Chondrocyte (in vitro differentiated cells): ENCODE measurements at regions not wholly inside any gene's neighbourhood (a gene's known extent, or its start where the extent isn't known, plus 50 kb on each side); places are given as distances from the start of the nearest gene placed in this dataset.

Source experiments
- DNase-seq: peaks from one replicate; pipeline ENCODE4 v3.0.0; 2021; ENCODE audit warnings: mixed read lengths, low spot score
- H3K27ac Mint-ChIP-seq: one replicate; pipeline ENCODE4 v1.8.0; 2021; ENCODE audit warnings: mild to moderate bottlenecking, moderate library complexity, mixed read lengths; ENCODE audit not compliant: unreplicated experiment
- H3K27me3 Mint-ChIP-seq: 2 replicates; pipeline ENCODE4 v1.8.0; 2021; ENCODE audit warnings: low read depth, mixed read lengths
- H3K36me3 Mint-ChIP-seq: 2 replicates; pipeline ENCODE4 v1.8.0; 2021; ENCODE audit warnings: low read depth, mixed read lengths
- H3K4me1 Mint-ChIP-seq: 2 replicates; pipeline ENCODE4 v1.8.0; 2021; ENCODE audit warnings: low read depth, mild to moderate bottlenecking, mixed read lengths
- H3K4me3 Mint-ChIP-seq: one replicate; pipeline ENCODE4 v1.8.0; 2021; ENCODE audit warnings: mild to moderate bottlenecking, moderate library complexity, mixed read lengths; ENCODE audit not compliant: unreplicated experiment
- H3K9me3 Mint-ChIP-seq: 2 replicates; pipeline ENCODE4 v1.8.0; 2021; ENCODE audit warnings: low read depth, mixed read lengths
- CTCF ChIP-seq: fragments of 200-600 bp; sonication (generic); IDR thresholded peaks from 2 replicates; pipeline ENCODE4 v1.5.0; 2021; ENCODE audit warnings: antibody characterized with exemption, mild to moderate bottlenecking, moderate library complexity

GRCh38 chr2:217077831-217078407 is 218.1 kb upstream of the TNP1 start:
- Mint-ChIP-seq H3K9me3 (no peaks in the 10 kb centered on the region), H3K4me3 (no peak overlapping the region), H3K27ac (no peak overlapping the region), H3K4me1 (peaks cover 10% of the 10 kb centered on the region), H3K27me3 (no peaks in the 10 kb centered on the region), H3K36me3 (no peaks in the 10 kb centered on the region)
- no peak for DNase-seq
- TF ChIP-seq CTCF: no peak

GRCh38 chr2:217076657-217077232 is 216.9 kb upstream of the TNP1 start:
- Mint-ChIP-seq H3K36me3 (no peaks in the 10 kb centered on the region), H3K27me3 (no peaks in the 10 kb centered on the region), H3K27ac (no peak overlapping the region), H3K4me1 (peaks cover 10% of the 10 kb centered on the region), H3K9me3 (no peaks in the 10 kb centered on the region), H3K4me3 (no peak overlapping the region)
- no peak for TF ChIP-seq CTCF
- no peak for DNase-seq

DNA sequence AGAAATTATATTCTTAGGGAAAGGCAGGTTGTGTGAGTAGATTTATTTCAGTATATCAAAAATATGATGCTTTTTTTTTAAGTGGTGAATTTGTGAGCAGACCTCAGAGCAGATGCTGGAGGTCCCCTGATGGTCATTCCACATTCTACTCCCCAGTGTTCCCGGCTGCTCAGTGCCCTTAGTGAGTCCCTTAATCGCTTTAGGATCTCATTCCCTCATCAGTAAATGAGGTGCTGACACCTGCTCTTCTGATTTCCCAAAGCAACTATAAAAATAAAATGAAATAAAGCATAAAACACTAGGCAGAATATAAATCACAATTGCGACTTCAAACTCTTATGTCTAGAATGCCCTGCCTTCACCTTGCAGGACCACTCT is 216.2 kb upstream of the TNP1 start:
- no peak for DNase-seq
- no peak for TF ChIP-seq CTCF
- Mint-ChIP-seq H3K4me3 (no peak overlapping the region), H3K4me1 (peaks cover 10% of the 10 kb centered on the region), H3K27ac (no peak overlapping the region), H3K27me3 (no peaks in the 10 kb centered on the region), H3K9me3 (no peaks in the 10 kb centered on the region), H3K36me3 (no peaks in the 10 kb centered on the region)

- H3K36me3 Mint-ChIP-seq: no peaks in the 10 kb centered on the region
- H3K4me1 Mint-ChIP-seq: peaks cover 10% of the 10 kb centered on the region
- no peaks in the 10 kb centered on the region for H3K27me3 Mint-ChIP-seq
- no peak overlapping the region for H3K4me3 Mint-ChIP-seq
- H3K9me3 Mint-ChIP-seq: no peaks in the 10 kb centered on the region
- DNase-seq: no peak
- peak overlapping the region; percentile 75 for H3K27ac Mint-ChIP-seq
- no peak for TF ChIP-seq CTCF
Observed at GRCh38 chr2:217075268-217076057, 215.6 kb upstream of the TNP1 start.

- no peaks in the 10 kb centered on the region for H3K27me3 Mint-ChIP-seq
- H3K36me3 Mint-ChIP-seq: no peaks in the 10 kb centered on the region
- no peak overlapping the region for H3K4me3 Mint-ChIP-seq
- H3K9me3 Mint-ChIP-seq: no peaks in the 10 kb centered on the region
- H3K4me1 Mint-ChIP-seq: peaks cover 10% of the 10 kb centered on the region
- no peak for TF ChIP-seq CTCF
- DNase-seq: no peak
- peak overlapping the region; percentile 75 for H3K27ac Mint-ChIP-seq
Observed at GRCh38 chr2:217074576-217075255, 214.9 kb upstream of the TNP1 start.
